Stimulated activated naive CD4-positive, alpha-beta T cell (primary cell): ENCODE measurements at regions not wholly inside any gene's neighbourhood (a gene's known extent, or its start where the extent isn't known, plus 50 kb on each side); places are given as distances from the start of the nearest gene placed in this dataset.

Source experiments
- DNase-seq, 6 experiments: peaks; one replicate each; lab custom pipeline; 2025; lab: John Stamatoyannopoulos, UW

- DNase-seq, result peak; percentile 4 to 71 (median 44)
These were observed 49.8 kb upstream of the CYP2D6 start for GRCh38 chr22:42180349-42180842.
